ENCODE measurements at regions not wholly inside any gene's neighbourhood (a gene's known extent, or its start where the extent isn't known, plus 50 kb on each side); places are given as distances from the start of the nearest gene placed in this dataset.
A peak's percentile ranks its signal among the peaks of the same experiment; 100 is the strongest.

- TF ChIP-seq POLR2AphosphoS5 (IDR thresholded peaks at IDR 0.05; ENCODE audit: low read depth, low read length) (peak; percentile 54; the same call in 1 of the 2 replicates), POLR2A (IDR thresholded peaks at IDR 0.05; ENCODE audit: low read depth, low read length) (peak; percentile 62; the same call in 1 of the 2 replicates), TAF1 (IDR thresholded peaks at IDR 0.05; ENCODE audit: low read depth, low read length) (no peak)
Measured at GRCh38 chr4:146059151-146059550, 116.4 kb upstream of the LSM6 start.
